HCT116 (cell line): ENCODE measurements at regions not wholly inside any gene's neighbourhood (a gene's known extent, or its start where the extent isn't known, plus 50 kb on each side); places are given as distances from the start of the nearest gene placed in this dataset.
A peak's percentile ranks its signal among the peaks of the same experiment; 100 is the strongest.

Experiments used
- ATAC-seq: fragments of 200-7000 bp; cut with Tn5 transposase; 2 replicates; pipeline ENCODE4 v1.9.1; 2020; ENCODE audit warnings: mild to moderate bottlenecking, moderate library complexity
- BruUV-seq: library from RNA; stranded (reverse); fragments of 400-500 nt; replicated peaks from 2 replicates; lab custom pipeline; 2021; lab: Mats Ljungman, UMichigan
- CTCF ChIA-PET: fragments of 300-600 bp; sonication (Branson Sonifier 250); formaldehyde crosslinking; loops from one replicate; lab custom pipeline; 2021; ENCODE audit warnings: antibody characterized with exemption; lab: Charles Lee
- POLR2A ChIA-PET: fragments of 300-600, 350-600 bp; sonication (Branson Sonifier 250); formaldehyde crosslinking; loops from one replicate; lab custom pipeline; 2021; ENCODE audit warnings: antibody characterized with exemption; lab: Charles Lee
- RAD21 ChIA-PET, 2 experiments: fragments of 300-600 bp; sonication (Branson Sonifier 250); formaldehyde crosslinking; loops; one replicate each; lab custom pipeline; 2023; ENCODE audit warnings: low total read pairs in 2 of 2; ENCODE audit not compliant: uncharacterized antibody in 2 of 2, unreplicated experiment in 2 of 2, low non-redundant PET in 1 of 2; lab: Charles Lee
- DNase-seq: peaks from one replicate; pipeline ENCODE4 v3.0.0-alpha.2; 2010; ENCODE audit warnings: low read depth, low spot score
- H2AFZ ChIP-seq: fragments of 200-600 bp; shearing (Covaris generic), sonication (generic); 2 replicates; pipeline ENCODE4 v1.6.1; 2017; ENCODE audit warnings: low read depth, mixed run types, mixed read lengths, antibody characterized with exemption, low read length; ENCODE audit not compliant: poor library complexity, severe bottlenecking
- H3K27ac ChIP-seq: 2 replicates; pipeline ENCODE4 v1.5.1; 2012; ENCODE audit warnings: low read depth, low read length
- H3K27me3 ChIP-seq: fragments of 200-600 bp; sonication (generic); 2 replicates; pipeline ENCODE4 v1.6.1; 2016; ENCODE audit warnings: mixed run types, low read length, mixed read lengths; ENCODE audit not compliant: insufficient read depth
- H3K36me3 ChIP-seq, 2 experiments: fragments of 200-500 bp in 1 of 2; fragments of 200-600 bp in 1 of 2; sonication (Bioruptor generic) in 1 of 2; sonication (generic) in 1 of 2; 2 replicates each; pipeline versions ENCODE4 v1.5.1 to v1.6.1; 2014 to 2016; ENCODE audit warnings: low read length in 2 of 2, inconsistent platforms in 1 of 2, mixed read lengths in 1 of 2, mixed run types in 1 of 2; ENCODE audit not compliant: insufficient read depth in 2 of 2, control insufficient read depth in 1 of 2
- H3K4me1 ChIP-seq, 2 experiments: fragments of 200-600 bp in 1 of 2; sonication (generic) in 1 of 2; 2 replicates each; pipeline versions ENCODE4 v1.5.1 to v1.6.1; 2012 to 2017; ENCODE audit warnings: low read length in 2 of 2, inconsistent platforms in 1 of 2, mild to moderate bottlenecking in 1 of 2, mixed read lengths in 1 of 2, mixed run types in 1 of 2, moderate library complexity in 1 of 2; ENCODE audit not compliant: insufficient read depth in 2 of 2, control insufficient read depth in 1 of 2
- H3K4me2 ChIP-seq: fragments of 200-600 bp; sonication (generic); 2 replicates; pipeline ENCODE4 v1.6.1; 2017; ENCODE audit warnings: mixed run types, low read length, mixed read lengths
- H3K4me3 ChIP-seq, 2 experiments: fragments of 200-600 bp in 1 of 2; sonication (generic) in 1 of 2; replicated peaks in 1 of 2; 2 replicates each; pipeline ENCODE4 v1.5.1; 2011 to 2016; ENCODE audit warnings: low read length in 2 of 2, control low read depth in 1 of 2, low read depth in 1 of 2, mild to moderate bottlenecking in 1 of 2, mixed read lengths in 1 of 2, mixed run types in 1 of 2
- H3K79me2 ChIP-seq: fragments of 200-600 bp; sonication (generic); 2 replicates; pipeline ENCODE4 v1.6.1; 2017; ENCODE audit warnings: mild to moderate bottlenecking, mixed run types, low read length, moderate library complexity, mixed read lengths; ENCODE audit not compliant: insufficient read depth
- H3K9ac ChIP-seq: fragments of 200-600 bp; sonication (generic); 2 replicates; pipeline ENCODE4 v1.6.1; 2016; ENCODE audit warnings: low read length, mixed read lengths
- H3K9me2 ChIP-seq: fragments of 200-600 bp; sonication (generic), shearing (Covaris generic); 2 replicates; pipeline ENCODE4 v1.6.1; 2017; ENCODE audit warnings: mixed run types, mild to moderate bottlenecking, moderate library complexity; ENCODE audit not compliant: insufficient read depth
- H3K9me3 ChIP-seq, 2 experiments: fragments of 200-500 bp in 1 of 2; fragments of 200-600 bp in 1 of 2; sonication (Bioruptor generic) in 1 of 2; sonication (generic) in 1 of 2; 2 replicates each; pipeline ENCODE4 v1.6.1; 2014 to 2017; ENCODE audit warnings: low read length in 2 of 2, mixed read lengths in 2 of 2, inconsistent platforms in 1 of 2, low read depth in 1 of 2, mild to moderate bottlenecking in 1 of 2, mixed run types in 1 of 2, moderate library complexity in 1 of 2; ENCODE audit not compliant: control insufficient read depth in 1 of 2, insufficient read depth in 1 of 2
- H4K20me1 ChIP-seq: fragments of 200-600 bp; sonication (generic), shearing (Covaris generic); 2 replicates; pipeline ENCODE4 v1.6.1; 2017; ENCODE audit warnings: mixed run types, mild to moderate bottlenecking, moderate library complexity; ENCODE audit not compliant: insufficient read depth
- CEBPB ChIP-seq: IDR thresholded peaks from 2 replicates; pipeline ENCODE4 v1.6.1; 2012; ENCODE audit warnings: low read depth
- CTCF ChIP-seq, 3 experiments: fragments of 200-600 bp in 1 of 3; sonication (generic) in 1 of 3; IDR thresholded peaks in 2 of 3; conservative IDR thresholded peaks in 1 of 3; 2 replicates each; pipeline ENCODE4 v1.5.1; 2012 to 2017; ENCODE audit warnings: low read depth in 2 of 3, low read length in 2 of 3, antibody characterized with exemption in 1 of 3, borderline replicate concordance in 1 of 3, control low read depth in 1 of 3, mild to moderate bottlenecking in 1 of 3, mixed read lengths in 1 of 3, mixed run types in 1 of 3, moderate library complexity in 1 of 3; ENCODE audit not compliant: insufficient read depth in 1 of 3
- EGR1 ChIP-seq: IDR thresholded peaks from 2 replicates; pipeline ENCODE4 v1.6.1; 2012; ENCODE audit warnings: low read depth
- ELF1 ChIP-seq: IDR thresholded peaks from 2 replicates; pipeline ENCODE4 v1.6.1; 2012; ENCODE audit warnings: low read depth, borderline replicate concordance
- EZH2 ChIP-seq: fragments of 200-600 bp; sonication (generic); IDR thresholded peaks from 2 replicates; pipeline ENCODE4 v1.6.1; 2017; ENCODE audit warnings: antibody characterized with exemption, mixed run types
- FOSL1 ChIP-seq: IDR thresholded peaks from 2 replicates; pipeline ENCODE4 v1.6.1; 2012; ENCODE audit warnings: low read depth
- MAX ChIP-seq: IDR thresholded peaks from 2 replicates; pipeline ENCODE4 v1.6.1; 2012
- REST ChIP-seq: IDR thresholded peaks from 2 replicates; pipeline ENCODE4 v1.6.1; 2012; ENCODE audit warnings: low read depth
- intact Hi-C: fragments of 100-400 bp; cut with micrococcal nuclease; formaldehyde crosslinking; loops from 2 replicates; pipeline ENCODE4 v1.10.0; 2022
- TF ChIP-seq, protein P1 (sequence below): IDR thresholded peaks from 2 replicates; pipeline ENCODE4 v1.6.1; 2012

DNA sequence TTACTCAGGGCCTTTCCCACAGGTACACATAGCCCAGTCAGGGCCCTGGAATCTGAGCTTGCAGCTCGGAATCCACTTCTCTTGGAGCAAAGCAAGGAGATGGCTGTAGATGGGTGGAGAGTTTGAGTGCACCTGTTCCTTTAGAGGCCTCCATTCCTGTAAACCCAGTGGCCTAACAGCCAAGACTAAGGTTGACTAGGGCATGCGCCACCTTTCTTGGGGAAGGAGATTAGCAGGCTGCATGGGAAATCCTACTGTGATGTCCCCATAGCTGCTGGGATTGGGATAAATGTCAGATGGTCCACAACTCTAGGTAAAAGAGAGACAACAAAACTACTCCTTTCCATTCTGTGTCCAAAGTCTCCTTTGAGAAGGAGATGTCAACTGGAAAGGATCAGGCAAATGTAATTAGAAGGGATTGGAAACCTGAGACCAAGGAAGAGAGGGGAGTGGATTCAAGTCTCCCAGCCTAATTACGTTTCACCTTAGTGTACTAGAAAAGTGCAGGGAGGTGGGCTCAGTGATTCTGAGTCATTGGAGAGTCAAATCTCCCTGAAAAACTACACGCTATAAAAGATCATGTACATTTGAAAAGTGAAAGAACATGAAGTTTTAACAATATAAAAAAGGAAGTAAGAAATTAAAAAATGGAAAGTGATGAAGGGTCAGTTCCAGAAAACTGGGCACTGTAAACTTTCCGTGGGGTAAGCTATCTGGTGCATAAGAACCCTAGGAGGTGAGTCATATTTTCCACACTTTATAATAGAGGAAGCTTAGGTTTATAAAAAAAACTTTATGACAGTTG, 104.2 kb downstream of the SEC61B start:
- Histone ChIP-seq H3K27ac (no peak overlapping the region), H3K4me3 (no peak overlapping the region), H3K36me3 (no peaks in the 10 kb centered on the region), H3K9me2 (no peaks in the 10 kb centered on the region), H3K4me2 (no peak overlapping the region), H3K4me1 (no peaks in the 10 kb centered on the region), H3K9ac (no peak overlapping the region), H3K9me3 (no peaks in the 10 kb centered on the region), H3K79me2 (no peaks in the 10 kb centered on the region), H2AFZ (no peak overlapping the region), H3K27me3 (peaks cover 10% of the 10 kb centered on the region; the same call in 1 of the 2 replicates), H4K20me1 (no peaks in the 10 kb centered on the region)
- POLR2A ChIA-PET, result no interaction called here
- TF ChIP-seq ELF1 (no peak), CTCF (IDR thresholded peaks at IDR 0.05 in 2 of 3, conservative IDR thresholded peaks at IDR 0.05 in 1 of 3; ENCODE audit: borderline replicate concordance in 1 of 3, insufficient read depth in 1 of 3, low read depth in 2 of 3, low read length in 2 of 3) (peak in 2 of 3 experiments; percentile 12 to 34; a peak in 3 of 6 replicates), EGR1 (no peak), EZH2 (no peak), CEBPB (no peak), REST (no peak), FOSL1 (no peak), MAX (no peak)
- TF ChIP-seq, protein P1, sequence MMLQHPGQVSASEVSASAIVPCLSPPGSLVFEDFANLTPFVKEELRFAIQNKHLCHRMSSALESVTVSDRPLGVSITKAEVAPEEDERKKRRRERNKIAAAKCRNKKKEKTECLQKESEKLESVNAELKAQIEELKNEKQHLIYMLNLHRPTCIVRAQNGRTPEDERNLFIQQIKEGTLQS, result no peak
- CTCF ChIA-PET, result no interaction called here
- ATAC-seq (peak; percentile 66), DNase-seq (no peak)
- intact Hi-C loops, result no loop called here
- no TSS peak for BruUV-seq
- RAD21 ChIA-PET, result no interaction called here
